GM23338 (cell line): ENCODE measurements at regions not wholly inside any gene's neighbourhood (a gene's known extent, or its start where the extent isn't known, plus 50 kb on each side); places are given as distances from the start of the nearest gene placed in this dataset.

Experiments used
- ATAC-seq: fragments of 200-7000 bp; cut with Tn5 transposase; 3 replicates; pipeline ENCODE4 v1.9.1; 2020
- DNase-seq: peaks from one replicate; pipeline ENCODE4 v3.0.0-alpha.2; 2015; ENCODE audit warnings: low spot score
- H2AFZ ChIP-seq: fragments of 200-600 bp; sonication (generic); 2 replicates; pipeline ENCODE4 v1.8.0; 2016; ENCODE audit warnings: antibody characterized with exemption, mild to moderate bottlenecking, moderate library complexity
- H3F3A ChIP-seq: fragments of 200-600 bp; sonication (generic); replicated peaks from 2 replicates; pipeline ENCODE4 v1.8.0; 2017; ENCODE audit warnings: antibody characterized with exemption, mixed run types, low read depth
- H3K27ac ChIP-seq: fragments of 200-600 bp; sonication (generic); 2 replicates; pipeline ENCODE4 v1.6.1; 2016; ENCODE audit warnings: low read depth
- H3K27me3 ChIP-seq: fragments of 200-600 bp; sonication (generic); 2 replicates; pipeline ENCODE4 v1.8.0; 2016; ENCODE audit warnings: mild to moderate bottlenecking, mixed run types, moderate library complexity; ENCODE audit not compliant: insufficient read depth
- H3K36me3 ChIP-seq: fragments of 200-600 bp; sonication (generic); 2 replicates; pipeline ENCODE4 v1.8.0; 2016; ENCODE audit warnings: mild to moderate bottlenecking; ENCODE audit not compliant: insufficient read depth
- H3K4me1 ChIP-seq: fragments of 200-600 bp; sonication (generic); 2 replicates; pipeline ENCODE4 v1.8.0; 2016; ENCODE audit warnings: mild to moderate bottlenecking, moderate library complexity; ENCODE audit not compliant: insufficient read depth
- H3K4me2 ChIP-seq: fragments of 200-600 bp; sonication (generic); 2 replicates; pipeline ENCODE4 v1.7.1; 2017; ENCODE audit warnings: mixed run types
- H3K4me3 ChIP-seq: fragments of 200-600 bp; sonication (generic); 2 replicates; pipeline ENCODE4 v1.6.1; 2016; ENCODE audit warnings: mixed run types
- H3K79me2 ChIP-seq: fragments of 200-600 bp; sonication (generic); replicated peaks from 2 replicates; pipeline ENCODE4 v1.8.0; 2017; ENCODE audit warnings: mild to moderate bottlenecking; ENCODE audit not compliant: insufficient read depth
- H3K9me2 ChIP-seq: fragments of 200-600 bp; sonication (generic); 2 replicates; pipeline ENCODE4 v1.8.0; 2017; ENCODE audit not compliant: insufficient read depth
- H4K20me1 ChIP-seq: fragments of 200-600 bp; sonication (generic); replicated peaks from 2 replicates; pipeline ENCODE4 v1.8.0; 2017; ENCODE audit warnings: mild to moderate bottlenecking; ENCODE audit not compliant: insufficient read depth
- H3K27ac Mint-ChIP-seq: 2 replicates; pipeline ENCODE4 v1.8.0; 2020; ENCODE audit warnings: inconsistent platforms, mild to moderate bottlenecking, moderate library complexity, mixed read lengths
- H3K27me3 Mint-ChIP-seq: 3 replicates; pipeline ENCODE4 v1.8.0; 2022; ENCODE audit warnings: low read depth, mild to moderate bottlenecking, moderate library complexity, mixed read lengths, inconsistent platforms; ENCODE audit not compliant: insufficient read depth, poor library complexity
- H3K36me3 Mint-ChIP-seq: 3 replicates; pipeline ENCODE4 v1.8.0; 2021; ENCODE audit warnings: low read depth, mild to moderate bottlenecking, inconsistent platforms, moderate library complexity, mixed read lengths
- H3K4me1 Mint-ChIP-seq: 3 replicates; pipeline ENCODE4 v1.8.0; 2020; ENCODE audit warnings: mild to moderate bottlenecking, inconsistent platforms, mixed read lengths
- H3K4me3 Mint-ChIP-seq: 3 replicates; pipeline ENCODE4 v1.8.0; 2021; ENCODE audit warnings: moderate library complexity, mild to moderate bottlenecking, inconsistent platforms, mixed read lengths
- H3K9me3 Mint-ChIP-seq: 3 replicates; pipeline ENCODE4 v1.8.0; 2020; ENCODE audit warnings: moderate library complexity, mild to moderate bottlenecking, inconsistent platforms, mixed read lengths
- EZH2 ChIP-seq: fragments of 200-600 bp; sonication (generic); IDR thresholded peaks from one replicate; pipeline ENCODE4 v1.8.0; 2017; ENCODE audit warnings: antibody characterized with exemption, mild to moderate bottlenecking, low read depth; ENCODE audit not compliant: unreplicated experiment
- EZH2phosphoT487 ChIP-seq: fragments of 200-600 bp; sonication (generic); IDR thresholded peaks from one replicate; pipeline ENCODE4 v1.8.1; 2018; ENCODE audit warnings: antibody characterized with exemption; ENCODE audit not compliant: unreplicated experiment
- REST ChIP-seq: IDR thresholded peaks from one replicate; pipeline ENCODE4 v1.6.1; 2018; ENCODE audit warnings: antibody characterized with exemption; ENCODE audit not compliant: unreplicated experiment
- TF ChIP-seq, protein P1 (sequence below): fragments of 250-450 bp; sonication (Bioruptor Pico); IDR thresholded peaks from 2 replicates; pipeline ENCODE4 v1.5.0; 2020; ENCODE audit warnings: mild to moderate bottlenecking, moderate library complexity

- H4K20me1 ChIP-seq, result no peaks in the 10 kb centered on the region
- H3K27ac ChIP-seq, result no peak overlapping the region
- H3K4me1 ChIP-seq, result no peaks in the 10 kb centered on the region
- no peaks in the 10 kb centered on the region for H3K36me3 ChIP-seq
- H3K4me3 ChIP-seq, result no peak overlapping the region
- no peaks in the 10 kb centered on the region for H3K79me2 ChIP-seq
- no peak overlapping the region for H3K27ac Mint-ChIP-seq
- ATAC-seq (no peak), DNase-seq (no peak)
- H3K27me3 Mint-ChIP-seq, result no peaks in the 10 kb centered on the region
- H3K4me1 Mint-ChIP-seq, result peaks cover 11% of the 10 kb centered on the region; the same call in 2 of the 3 replicates
- H3K4me2 ChIP-seq, result no peak overlapping the region
- no peaks in the 10 kb centered on the region for H3K9me2 ChIP-seq
- H3K4me3 Mint-ChIP-seq, result no peak overlapping the region
- H3K9me3 Mint-ChIP-seq, result peaks cover 5% of the 10 kb centered on the region; the same call in 2 of the 3 replicates
- TF ChIP-seq REST (no peak), EZH2phosphoT487 (no peak), EZH2 (no peak)
- TF ChIP-seq, protein P1, sequence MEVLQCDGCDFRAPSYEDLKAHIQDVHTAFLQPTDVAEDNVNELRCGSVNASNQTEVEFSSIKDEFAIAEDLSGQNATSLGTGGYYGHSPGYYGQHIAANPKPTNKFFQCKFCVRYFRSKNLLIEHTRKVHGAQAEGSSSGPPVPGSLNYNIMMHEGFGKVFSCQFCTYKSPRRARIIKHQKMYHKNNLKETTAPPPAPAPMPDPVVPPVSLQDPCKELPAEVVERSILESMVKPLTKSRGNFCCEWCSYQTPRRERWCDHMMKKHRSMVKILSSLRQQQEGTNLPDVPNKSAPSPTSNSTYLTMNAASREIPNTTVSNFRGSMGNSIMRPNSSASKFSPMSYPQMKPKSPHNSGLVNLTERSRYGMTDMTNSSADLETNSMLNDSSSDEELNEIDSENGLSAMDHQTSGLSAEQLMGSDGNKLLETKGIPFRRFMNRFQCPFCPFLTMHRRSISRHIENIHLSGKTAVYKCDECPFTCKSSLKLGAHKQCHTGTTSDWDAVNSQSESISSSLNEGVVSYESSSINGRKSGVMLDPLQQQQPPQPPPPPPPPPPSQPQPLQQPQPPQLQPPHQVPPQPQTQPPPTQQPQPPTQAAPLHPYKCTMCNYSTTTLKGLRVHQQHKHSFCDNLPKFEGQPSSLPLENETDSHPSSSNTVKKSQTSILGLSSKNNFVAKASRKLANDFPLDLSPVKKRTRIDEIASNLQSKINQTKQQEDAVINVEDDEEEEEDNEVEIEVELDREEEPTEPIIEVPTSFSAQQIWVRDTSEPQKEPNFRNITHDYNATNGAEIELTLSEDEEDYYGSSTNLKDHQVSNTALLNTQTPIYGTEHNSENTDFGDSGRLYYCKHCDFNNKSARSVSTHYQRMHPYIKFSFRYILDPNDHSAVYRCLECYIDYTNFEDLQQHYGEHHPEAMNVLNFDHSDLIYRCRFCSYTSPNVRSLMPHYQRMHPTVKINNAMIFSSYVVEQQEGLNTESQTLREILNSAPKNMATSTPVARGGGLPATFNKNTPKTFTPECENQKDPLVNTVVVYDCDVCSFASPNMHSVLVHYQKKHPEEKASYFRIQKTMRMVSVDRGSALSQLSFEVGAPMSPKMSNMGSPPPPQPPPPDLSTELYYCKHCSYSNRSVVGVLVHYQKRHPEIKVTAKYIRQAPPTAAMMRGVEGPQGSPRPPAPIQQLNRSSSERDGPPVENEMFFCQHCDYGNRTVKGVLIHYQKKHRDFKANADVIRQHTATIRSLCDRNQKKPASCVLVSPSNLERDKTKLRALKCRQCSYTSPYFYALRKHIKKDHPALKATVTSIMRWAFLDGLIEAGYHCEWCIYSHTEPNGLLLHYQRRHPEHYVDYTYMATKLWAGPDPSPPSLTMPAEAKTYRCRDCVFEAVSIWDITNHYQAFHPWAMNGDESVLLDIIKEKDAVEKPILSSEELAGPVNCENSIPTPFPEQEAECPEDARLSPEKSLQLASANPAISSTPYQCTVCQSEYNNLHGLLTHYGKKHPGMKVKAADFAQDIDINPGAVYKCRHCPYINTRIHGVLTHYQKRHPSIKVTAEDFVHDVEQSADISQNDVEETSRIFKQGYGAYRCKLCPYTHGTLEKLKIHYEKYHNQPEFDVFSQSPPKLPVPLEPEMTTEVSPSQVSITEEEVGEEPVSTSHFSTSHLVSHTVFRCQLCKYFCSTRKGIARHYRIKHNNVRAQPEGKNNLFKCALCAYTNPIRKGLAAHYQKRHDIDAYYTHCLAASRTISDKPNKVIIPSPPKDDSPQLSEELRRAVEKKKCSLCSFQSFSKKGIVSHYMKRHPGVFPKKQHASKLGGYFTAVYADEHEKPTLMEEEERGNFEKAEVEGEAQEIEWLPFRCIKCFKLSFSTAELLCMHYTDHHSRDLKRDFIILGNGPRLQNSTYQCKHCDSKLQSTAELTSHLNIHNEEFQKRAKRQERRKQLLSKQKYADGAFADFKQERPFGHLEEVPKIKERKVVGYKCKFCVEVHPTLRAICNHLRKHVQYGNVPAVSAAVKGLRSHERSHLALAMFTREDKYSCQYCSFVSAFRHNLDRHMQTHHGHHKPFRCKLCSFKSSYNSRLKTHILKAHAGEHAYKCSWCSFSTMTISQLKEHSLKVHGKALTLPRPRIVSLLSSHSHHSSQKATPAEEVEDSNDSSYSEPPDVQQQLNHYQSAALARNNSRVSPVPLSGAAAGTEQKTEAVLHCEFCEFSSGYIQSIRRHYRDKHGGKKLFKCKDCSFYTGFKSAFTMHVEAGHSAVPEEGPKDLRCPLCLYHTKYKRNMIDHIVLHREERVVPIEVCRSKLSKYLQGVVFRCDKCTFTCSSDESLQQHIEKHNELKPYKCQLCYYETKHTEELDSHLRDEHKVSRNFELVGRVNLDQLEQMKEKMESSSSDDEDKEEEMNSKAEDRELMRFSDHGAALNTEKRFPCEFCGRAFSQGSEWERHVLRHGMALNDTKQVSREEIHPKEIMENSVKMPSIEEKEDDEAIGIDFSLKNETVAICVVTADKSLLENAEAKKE (CRISPR knock-in tag), result no peak
- no peaks in the 10 kb centered on the region for H3K36me3 Mint-ChIP-seq
- H2AFZ ChIP-seq, result no peak overlapping the region
- H3K27me3 ChIP-seq, result no peaks in the 10 kb centered on the region
- no peaks in the 10 kb centered on the region for H3F3A ChIP-seq
Observed at GRCh38 chr5:61598126-61598525, 266.1 kb downstream of the ZSWIM6 start.
